ACC112 (cell line): ENCODE measurements at regions not wholly inside any gene's neighbourhood (a gene's known extent, or its start where the extent isn't known, plus 50 kb on each side); places are given as distances from the start of the nearest gene placed in this dataset.

Experiments used
- H2AFZ ChIP-seq: fragments of 200-600 bp; sonication (generic); one replicate; pipeline ENCODE4 v1.6.0; 2017; ENCODE audit warnings: antibody characterized with exemption, low read length; ENCODE audit not compliant: unreplicated experiment
- H3K27ac ChIP-seq: fragments of 200-600 bp; sonication (generic); 2 replicates; pipeline ENCODE4 v1.5.1; 2014; ENCODE audit warnings: low read depth, mild to moderate bottlenecking, antibody characterized with exemption, low read length, moderate library complexity
- H3K27me3 ChIP-seq: fragments of 200-600 bp; sonication (generic); 2 replicates; pipeline ENCODE4 v1.6.1; 2014; ENCODE audit warnings: mild to moderate bottlenecking, antibody characterized with exemption, low read length, moderate library complexity, mixed read lengths; ENCODE audit not compliant: insufficient read depth
- H3K36me3 ChIP-seq: fragments of 200-600 bp; sonication (generic); 2 replicates; pipeline ENCODE4 v1.6.1; 2016; ENCODE audit warnings: mild to moderate bottlenecking, antibody characterized with exemption, low read length, moderate library complexity, mixed read lengths; ENCODE audit not compliant: insufficient read depth
- H3K4me1 ChIP-seq: fragments of 200-600 bp; sonication (generic); one replicate; pipeline ENCODE4 v1.6.1; 2016; ENCODE audit warnings: low read length, mixed read lengths; ENCODE audit not compliant: insufficient read depth, unreplicated experiment, control insufficient read depth
- H3K4me3 ChIP-seq: fragments of 200-600 bp; sonication (generic); 2 replicates; pipeline ENCODE4 v1.5.1; 2014; ENCODE audit warnings: mild to moderate bottlenecking, low read depth, low read length
- H3K79me2 ChIP-seq: fragments of 200-600 bp; sonication (generic); one replicate; pipeline ENCODE4 v1.6.0; 2016; ENCODE audit warnings: low read length; ENCODE audit not compliant: control insufficient read depth, unreplicated experiment, insufficient read depth

- H3K27me3 ChIP-seq: no peaks in the 10 kb centered on the region
- H3K4me1 ChIP-seq: no peaks in the 10 kb centered on the region
- H3K79me2 ChIP-seq: no peaks in the 10 kb centered on the region
- no peaks in the 10 kb centered on the region for H3K36me3 ChIP-seq
- no peak overlapping the region for H3K4me3 ChIP-seq
- no peak overlapping the region for H3K27ac ChIP-seq
- no peak overlapping the region for H2AFZ ChIP-seq
These were observed 357.8 kb downstream of the TMEM38B start for GRCh38 chr9:106052166-106052565.

GRCh38 chr9:106052735-106053134, 358.4 kb downstream of the TMEM38B start:
- Histone ChIP-seq H3K4me1 (no peaks in the 10 kb centered on the region), H3K4me3 (no peak overlapping the region), H3K36me3 (no peaks in the 10 kb centered on the region), H3K27ac (no peak overlapping the region), H3K79me2 (no peaks in the 10 kb centered on the region), H2AFZ (no peak overlapping the region), H3K27me3 (no peaks in the 10 kb centered on the region)

- H3K27me3 ChIP-seq: no peaks in the 10 kb centered on the region
- no peaks in the 10 kb centered on the region for H3K79me2 ChIP-seq
- no peaks in the 10 kb centered on the region for H3K36me3 ChIP-seq
- H3K4me3 ChIP-seq: no peak overlapping the region
- no peak overlapping the region for H2AFZ ChIP-seq
- no peak overlapping the region for H3K27ac ChIP-seq
- H3K4me1 ChIP-seq: no peaks in the 10 kb centered on the region
These were observed 362.0 kb downstream of the TMEM38B start for GRCh38 chr9:106056328-106056727.

- no peaks in the 10 kb centered on the region for H3K4me1 ChIP-seq
- H3K4me3 ChIP-seq: no peak overlapping the region
- no peaks in the 10 kb centered on the region for H3K36me3 ChIP-seq
- H3K27ac ChIP-seq: no peak overlapping the region
- no peaks in the 10 kb centered on the region for H3K79me2 ChIP-seq
- H3K27me3 ChIP-seq: no peaks in the 10 kb centered on the region
- no peak overlapping the region for H2AFZ ChIP-seq
These were observed 364.1 kb downstream of the TMEM38B start for GRCh38 chr9:106058460-106058859.

- H3K27me3 ChIP-seq: no peaks in the 10 kb centered on the region
- no peak overlapping the region for H2AFZ ChIP-seq
These were observed 365.5 kb downstream of the TMEM38B start for GRCh38 chr9:106059886-106060285.

GRCh38 chr9:106060885-106061284, 366.5 kb downstream of the TMEM38B start:
- Histone ChIP-seq H3K79me2 (no peaks in the 10 kb centered on the region), H3K4me1 (no peaks in the 10 kb centered on the region), H3K4me3 (no peak overlapping the region), H3K27ac (no peak overlapping the region), H3K36me3 (no peaks in the 10 kb centered on the region; the same call in 1 of the 2 replicates), H3K27me3 (no peaks in the 10 kb centered on the region), H2AFZ (no peak overlapping the region)

More at GRCh38 chr9:106059886-106060285, 365.5 kb downstream of the TMEM38B start:
- no peaks in the 10 kb centered on the region; the same call in 1 of the 2 replicates for H3K36me3 ChIP-seq
- H3K4me3 ChIP-seq: no peak overlapping the region
- H3K27ac ChIP-seq: no peak overlapping the region
- H3K4me1 ChIP-seq: no peaks in the 10 kb centered on the region
- no peaks in the 10 kb centered on the region for H3K79me2 ChIP-seq

GRCh38 chr9:106062250-106062649, 367.9 kb downstream of the TMEM38B start:
- no peaks in the 10 kb centered on the region for H3K27me3 ChIP-seq
- no peaks in the 10 kb centered on the region for H3K4me1 ChIP-seq
- H3K27ac ChIP-seq: no peak overlapping the region
- H3K79me2 ChIP-seq: no peaks in the 10 kb centered on the region
- H3K4me3 ChIP-seq: no peak overlapping the region
- H2AFZ ChIP-seq: no peak overlapping the region
- H3K36me3 ChIP-seq: no peaks in the 10 kb centered on the region; the same call in 1 of the 2 replicates

- H2AFZ ChIP-seq: no peak overlapping the region
- H3K27ac ChIP-seq: no peak overlapping the region
- H3K4me3 ChIP-seq: no peak overlapping the region
- H3K27me3 ChIP-seq: no peaks in the 10 kb centered on the region
- H3K79me2 ChIP-seq: no peaks in the 10 kb centered on the region
- H3K36me3 ChIP-seq: no peaks in the 10 kb centered on the region; the same call in 1 of the 2 replicates
- H3K4me1 ChIP-seq: no peaks in the 10 kb centered on the region
These were observed 370.8 kb downstream of the TMEM38B start for GRCh38 chr9:106065136-106065535.

- no peak overlapping the region for H3K4me3 ChIP-seq
- no peaks in the 10 kb centered on the region; the same call in 1 of the 2 replicates for H3K36me3 ChIP-seq
- no peak overlapping the region for H2AFZ ChIP-seq
- H3K79me2 ChIP-seq: no peaks in the 10 kb centered on the region
- no peak overlapping the region for H3K27ac ChIP-seq
- H3K27me3 ChIP-seq: no peaks in the 10 kb centered on the region
- H3K4me1 ChIP-seq: no peaks in the 10 kb centered on the region
These were observed 371.4 kb downstream of the TMEM38B start for GRCh38 chr9:106065579-106066214.

- no peaks in the 10 kb centered on the region; the same call in 1 of the 2 replicates for H3K36me3 ChIP-seq
- H3K27me3 ChIP-seq: no peaks in the 10 kb centered on the region
- no peak overlapping the region for H3K4me3 ChIP-seq
- no peaks in the 10 kb centered on the region for H3K4me1 ChIP-seq
- no peaks in the 10 kb centered on the region for H3K79me2 ChIP-seq
- no peak overlapping the region for H2AFZ ChIP-seq
- H3K27ac ChIP-seq: no peak overlapping the region
These were observed 372.7 kb downstream of the TMEM38B start for GRCh38 chr9:106066940-106067524.

GRCh38 chr9:106069241-106069640, 374.9 kb downstream of the TMEM38B start:
- H3K4me1 ChIP-seq: no peaks in the 10 kb centered on the region
- H3K36me3 ChIP-seq: no peaks in the 10 kb centered on the region; the same call in 1 of the 2 replicates
- no peak overlapping the region for H3K4me3 ChIP-seq
- no peaks in the 10 kb centered on the region for H3K79me2 ChIP-seq
- H3K27ac ChIP-seq: no peak overlapping the region
- no peaks in the 10 kb centered on the region for H3K27me3 ChIP-seq
- H2AFZ ChIP-seq: no peak overlapping the region
